Memory B cell (primary cell): ENCODE measurements at regions not wholly inside any gene's neighbourhood (a gene's known extent, or its start where the extent isn't known, plus 50 kb on each side); places are given as distances from the start of the nearest gene placed in this dataset.

ENCODE experiments used
- ATAC-seq: fragments of 150-1000 bp; cut with Tn5 transposase; 2 replicates; pipeline ENCODE4 v1.10.0; 2021; ENCODE audit warnings: low read depth, mild to moderate bottlenecking, moderate library complexity
- DNase-seq, 2 donors: peaks; one replicate each; pipeline ENCODE4 v3.0.0; 2022; ENCODE audit warnings: low spot score in 2 of 2
- H3K27ac Mint-ChIP-seq: one replicate; pipeline ENCODE4 v1.8.0; 2022; ENCODE audit warnings: mild to moderate bottlenecking, moderate library complexity, mixed read lengths
- H3K27me3 Mint-ChIP-seq: one replicate; pipeline ENCODE4 v1.8.0; 2022; ENCODE audit warnings: mixed read lengths
- H3K36me3 Mint-ChIP-seq: one replicate; pipeline ENCODE4 v1.8.0; 2022; ENCODE audit warnings: mild to moderate bottlenecking, mixed read lengths
- H3K4me1 Mint-ChIP-seq: one replicate; pipeline ENCODE4 v1.8.0; 2022; ENCODE audit warnings: mixed read lengths
- H3K4me3 Mint-ChIP-seq: one replicate; pipeline ENCODE4 v1.8.0; 2022; ENCODE audit warnings: mild to moderate bottlenecking, moderate library complexity, mixed read lengths
- H3K9me3 Mint-ChIP-seq: one replicate; pipeline ENCODE4 v1.8.0; 2022; ENCODE audit warnings: mixed read lengths

DNA sequence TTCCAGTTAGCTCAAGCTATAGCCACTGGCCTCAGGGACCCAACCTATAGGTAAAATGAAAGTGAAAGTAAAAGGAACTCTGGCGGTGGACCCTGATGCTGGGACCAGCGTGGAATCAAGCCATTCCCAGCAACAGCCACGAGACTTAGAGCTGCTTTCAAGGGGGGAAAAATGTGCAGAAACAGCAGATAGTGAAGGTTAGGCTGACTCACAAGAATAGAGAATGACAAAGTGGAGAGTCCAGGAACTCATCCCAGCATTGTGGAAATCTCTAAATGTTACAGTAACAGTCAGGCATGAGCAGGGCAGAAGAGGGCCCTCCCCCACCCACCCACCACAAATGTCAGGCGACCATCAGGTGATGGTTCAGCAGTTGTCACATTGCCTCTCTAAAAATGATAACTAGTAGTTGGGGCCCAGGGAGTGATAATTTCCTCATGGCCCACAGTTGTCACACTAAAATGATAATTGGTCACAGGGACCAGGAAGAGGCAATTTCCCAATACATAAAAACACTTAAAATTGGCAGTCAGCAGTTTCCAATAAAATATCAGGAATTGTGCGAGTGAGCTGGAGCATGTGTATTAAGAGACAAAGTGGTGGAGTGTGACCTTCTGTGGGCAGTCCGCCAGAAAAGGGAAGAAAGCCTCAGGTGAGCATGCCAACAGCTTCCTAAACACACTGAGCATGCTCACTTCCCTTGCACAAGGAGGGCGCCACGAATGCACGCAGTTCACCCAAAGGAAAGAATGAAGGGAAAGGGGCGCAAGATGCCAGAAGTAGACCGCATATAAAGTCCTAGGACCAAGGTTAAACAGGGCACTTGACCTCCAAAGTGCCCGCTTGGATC, 129.8 kb upstream of the PPP1R3A start:
- no peak overlapping the region for H3K27ac Mint-ChIP-seq
- no peaks in the 10 kb centered on the region for H3K27me3 Mint-ChIP-seq
- H3K4me3 Mint-ChIP-seq: peak overlapping the region; percentile 79
- DNase-seq: no peak
- peaks cover 2% of the 10 kb centered on the region for H3K9me3 Mint-ChIP-seq
- H3K4me1 Mint-ChIP-seq: peaks cover 31% of the 10 kb centered on the region
- no peaks in the 10 kb centered on the region for H3K36me3 Mint-ChIP-seq
- no peak for ATAC-seq

DNA sequence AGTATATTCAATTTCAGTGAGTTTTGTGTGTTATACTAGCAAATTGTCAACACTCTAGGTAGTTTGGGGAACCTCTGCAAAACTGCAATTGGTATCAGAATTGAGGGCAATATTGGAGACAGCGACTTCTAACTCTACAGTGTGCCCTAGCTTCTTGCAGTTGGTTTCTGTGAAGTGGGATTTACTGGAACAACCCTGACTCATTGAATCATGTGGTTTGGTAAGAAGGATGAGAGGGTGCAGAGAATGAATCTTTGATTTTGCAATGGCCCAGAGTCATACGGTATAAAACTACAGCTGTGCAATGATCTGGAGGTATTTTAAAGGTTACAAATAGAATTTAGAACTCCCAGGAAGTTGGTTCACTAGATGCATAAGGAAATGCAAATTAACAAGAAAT, 129.1 kb upstream of the PPP1R3A start:
- H3K4me1 Mint-ChIP-seq: peaks cover 27% of the 10 kb centered on the region
- DNase-seq: no peak
- no peaks in the 10 kb centered on the region for H3K27me3 Mint-ChIP-seq
- H3K4me3 Mint-ChIP-seq: peak overlapping the region; percentile 79
- H3K27ac Mint-ChIP-seq: no peak overlapping the region
- no peaks in the 10 kb centered on the region for H3K9me3 Mint-ChIP-seq
- ATAC-seq: no peak
- H3K36me3 Mint-ChIP-seq: no peaks in the 10 kb centered on the region

DNA sequence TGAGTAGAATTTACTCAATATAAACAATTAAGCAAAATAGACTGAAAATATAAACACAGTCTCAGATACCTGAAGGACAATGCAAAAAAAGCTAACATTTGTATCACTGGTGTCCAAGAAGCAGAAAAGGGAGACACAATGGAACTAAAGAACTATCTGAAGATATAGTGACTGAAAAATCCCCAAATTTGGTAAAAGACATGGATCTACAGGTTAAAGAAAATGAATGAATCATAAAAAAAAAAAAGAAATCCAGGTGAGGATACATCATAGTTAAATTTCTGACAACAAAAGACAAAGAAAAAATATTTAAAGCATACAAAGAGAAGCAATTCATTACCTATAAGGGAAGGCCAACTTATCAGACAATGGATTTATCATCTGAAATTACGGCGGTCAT, 114.7 kb upstream of the PPP1R3A start:
- Mint-ChIP-seq H3K9me3 (no peaks in the 10 kb centered on the region), H3K27ac (no peak overlapping the region), H3K27me3 (no peaks in the 10 kb centered on the region), H3K36me3 (no peaks in the 10 kb centered on the region), H3K4me1 (no peaks in the 10 kb centered on the region), H3K4me3 (no peak overlapping the region)
- no peak for DNase-seq
- no peak for ATAC-seq

DNA sequence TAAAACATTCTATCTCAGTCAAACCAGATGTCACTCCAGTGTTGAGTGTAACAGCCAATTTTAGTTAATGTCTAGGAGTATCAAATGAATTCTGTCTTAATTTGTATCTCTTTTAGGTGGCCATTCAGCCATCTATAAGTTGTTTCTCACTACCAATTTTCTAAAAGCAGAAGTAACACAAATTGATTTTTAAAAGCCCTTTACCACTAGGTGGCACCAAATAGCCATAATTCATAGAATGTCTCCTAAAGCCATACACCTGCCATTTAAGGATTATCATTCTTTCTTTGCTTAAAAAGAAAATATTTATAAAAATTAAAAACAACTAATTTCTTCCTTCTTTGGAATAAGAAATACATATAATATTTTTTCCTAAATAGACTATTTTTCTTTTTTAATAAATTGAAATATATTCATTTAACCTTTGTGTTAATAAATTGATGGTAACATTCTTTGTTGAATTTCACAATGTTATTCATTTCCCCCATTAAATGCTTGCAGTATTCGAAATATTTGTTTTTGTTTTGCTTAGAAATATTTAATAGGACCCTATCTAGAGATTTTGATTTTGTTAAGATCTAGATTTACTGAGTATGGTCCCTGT, 107.8 kb upstream of the PPP1R3A start:
- Mint-ChIP-seq H3K27ac (no peak overlapping the region), H3K4me1 (no peaks in the 10 kb centered on the region), H3K9me3 (no peaks in the 10 kb centered on the region), H3K36me3 (no peaks in the 10 kb centered on the region), H3K27me3 (no peaks in the 10 kb centered on the region), H3K4me3 (no peak overlapping the region)
- DNase-seq: peak; percentile 39 to 78
- ATAC-seq: peak; percentile 69

DNA sequence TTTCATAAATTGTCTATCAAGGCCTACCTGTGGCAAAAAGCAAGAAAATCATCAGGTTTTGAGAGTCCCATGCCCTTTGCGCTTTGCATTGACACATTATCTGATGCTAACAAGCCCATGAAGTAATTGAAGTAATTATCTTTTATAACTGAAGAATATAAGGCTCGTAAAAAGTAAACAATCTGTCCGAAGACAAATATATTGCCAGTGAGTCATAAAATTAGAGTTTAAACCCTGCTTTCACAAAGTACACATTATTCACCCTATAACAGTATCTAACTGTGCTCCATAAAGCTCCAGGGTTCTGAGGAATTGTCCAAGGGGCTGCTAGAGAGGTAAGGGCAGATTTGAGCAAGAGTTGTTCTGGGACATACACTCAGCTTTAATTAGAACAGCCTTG, 102.3 kb upstream of the PPP1R3A start:
- ATAC-seq (no peak), DNase-seq (no peak)
- H3K36me3 Mint-ChIP-seq: no peaks in the 10 kb centered on the region
- no peaks in the 10 kb centered on the region for H3K9me3 Mint-ChIP-seq
- H3K27ac Mint-ChIP-seq: no peak overlapping the region
- H3K27me3 Mint-ChIP-seq: peaks cover 3% of the 10 kb centered on the region
- no peaks in the 10 kb centered on the region for H3K4me1 Mint-ChIP-seq
- no peak overlapping the region for H3K4me3 Mint-ChIP-seq

DNA sequence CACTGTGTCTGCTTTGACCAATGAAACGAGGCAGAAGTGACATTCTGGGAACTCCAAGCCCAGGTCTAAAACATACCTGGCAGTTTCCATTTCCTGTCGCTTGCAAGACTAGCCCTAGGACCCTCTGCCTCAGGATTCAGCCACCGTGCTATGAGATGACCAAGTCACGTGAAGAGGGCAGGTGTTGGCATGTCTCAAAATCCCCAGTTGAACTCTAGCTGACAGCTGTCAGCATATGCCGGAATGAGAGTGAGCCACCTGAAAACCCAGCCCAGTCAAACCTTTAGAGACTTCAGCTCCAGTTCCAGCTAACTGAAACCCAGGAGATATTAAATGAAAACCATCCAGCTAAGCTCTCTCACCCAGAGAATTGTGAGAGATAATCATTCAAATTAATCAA, 89.9 kb upstream of the PPP1R3A start:
- ATAC-seq: no peak
- Mint-ChIP-seq H3K36me3 (no peaks in the 10 kb centered on the region), H3K9me3 (peaks cover 2% of the 10 kb centered on the region), H3K4me3 (no peak overlapping the region), H3K27ac (no peak overlapping the region), H3K4me1 (no peaks in the 10 kb centered on the region), H3K27me3 (peaks cover 1% of the 10 kb centered on the region)
- DNase-seq: no peak

DNA sequence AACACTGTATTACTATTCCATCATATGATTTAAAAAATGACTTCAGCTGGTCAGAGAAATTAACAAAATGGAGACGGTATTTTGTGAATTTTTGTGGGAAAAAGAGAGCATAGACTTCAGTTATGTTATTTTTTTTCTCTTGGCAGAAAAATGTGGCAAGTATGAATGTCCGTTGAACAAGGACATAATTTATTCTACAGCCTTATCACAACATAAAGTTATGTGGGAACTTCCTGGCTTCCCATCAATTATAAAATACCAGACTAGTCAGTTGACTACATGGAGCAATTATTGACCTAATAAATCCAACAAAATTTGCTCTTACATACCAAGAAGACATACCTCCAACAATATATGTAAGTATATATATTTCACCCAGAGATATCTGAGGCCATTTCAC, 88.6 kb upstream of the PPP1R3A start:
- ATAC-seq (no peak), DNase-seq (no peak)
- H3K9me3 Mint-ChIP-seq: peaks cover 5% of the 10 kb centered on the region
- H3K36me3 Mint-ChIP-seq: no peaks in the 10 kb centered on the region
- no peak overlapping the region for H3K4me3 Mint-ChIP-seq
- H3K27ac Mint-ChIP-seq: no peak overlapping the region
- H3K4me1 Mint-ChIP-seq: no peaks in the 10 kb centered on the region
- peaks cover 4% of the 10 kb centered on the region for H3K27me3 Mint-ChIP-seq

DNA sequence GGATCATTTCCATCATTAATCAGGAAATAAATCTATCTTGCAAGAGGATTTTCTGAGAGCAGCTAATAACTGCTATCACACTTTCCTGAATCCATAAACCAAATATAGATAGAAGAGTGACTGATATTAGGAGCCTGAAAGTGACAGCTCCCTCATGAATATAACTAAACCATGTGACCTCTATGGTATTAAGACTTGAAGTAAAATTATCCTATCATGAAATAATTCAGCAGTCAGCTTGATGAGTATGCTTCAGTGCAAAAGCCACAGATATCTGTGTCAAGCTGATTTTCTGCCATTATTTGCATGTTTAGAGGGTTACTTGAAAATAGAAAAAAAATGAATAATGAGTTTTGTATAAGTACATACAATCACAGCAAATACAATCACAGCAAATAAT, 80.1 kb upstream of the PPP1R3A start:
- Mint-ChIP-seq H3K27ac (no peak overlapping the region), H3K36me3 (no peaks in the 10 kb centered on the region), H3K9me3 (peaks cover 14% of the 10 kb centered on the region), H3K27me3 (peaks cover 2% of the 10 kb centered on the region), H3K4me3 (no peak overlapping the region), H3K4me1 (no peaks in the 10 kb centered on the region)
- DNase-seq: no peak
- ATAC-seq: no peak

DNA sequence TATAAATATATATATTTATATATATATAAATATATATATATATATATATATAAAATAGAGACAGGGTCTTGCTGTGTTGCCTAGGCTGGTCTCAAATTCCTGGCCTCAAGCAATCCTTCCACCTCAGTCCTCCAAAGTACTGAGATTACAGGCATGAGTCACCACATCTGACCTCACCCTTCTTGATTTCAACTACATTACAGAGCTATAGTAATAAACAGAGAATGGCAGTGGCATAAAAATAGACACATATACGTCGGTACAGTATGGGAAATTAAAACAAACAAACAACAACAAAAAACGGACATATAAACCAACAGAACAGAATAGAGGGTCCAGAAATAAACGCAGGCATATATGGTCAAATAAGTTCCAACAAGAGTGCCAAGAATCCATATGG, 77.6 kb upstream of the PPP1R3A start:
- ATAC-seq (no peak), DNase-seq (no peak)
- Mint-ChIP-seq H3K4me1 (no peaks in the 10 kb centered on the region), H3K4me3 (no peak overlapping the region), H3K27me3 (peaks cover 3% of the 10 kb centered on the region), H3K9me3 (peaks cover 5% of the 10 kb centered on the region), H3K27ac (no peak overlapping the region), H3K36me3 (no peaks in the 10 kb centered on the region)

DNA sequence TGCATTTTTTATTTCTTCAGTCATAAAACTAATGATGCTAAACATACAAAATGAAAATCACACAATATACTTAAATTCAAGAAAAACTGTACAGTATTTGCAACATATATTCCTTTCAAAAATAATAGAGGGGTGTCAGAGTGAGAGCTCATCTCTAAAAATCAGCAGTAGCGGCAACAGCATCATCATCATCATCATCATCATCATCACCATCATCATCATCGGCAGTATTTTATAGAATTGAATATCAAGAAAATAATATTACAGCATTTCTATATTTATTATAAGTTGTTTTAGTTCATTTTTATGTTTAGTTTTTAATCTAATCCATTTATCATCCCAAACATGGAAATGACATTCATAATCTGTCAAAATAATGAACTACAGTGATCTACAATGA, 67.4 kb upstream of the PPP1R3A start:
- DNase-seq (no peak), ATAC-seq (no peak)
- Mint-ChIP-seq H3K27ac (no peak overlapping the region), H3K4me1 (no peaks in the 10 kb centered on the region), H3K27me3 (peaks cover 2% of the 10 kb centered on the region), H3K4me3 (no peak overlapping the region), H3K9me3 (no peaks in the 10 kb centered on the region), H3K36me3 (no peaks in the 10 kb centered on the region)

DNA sequence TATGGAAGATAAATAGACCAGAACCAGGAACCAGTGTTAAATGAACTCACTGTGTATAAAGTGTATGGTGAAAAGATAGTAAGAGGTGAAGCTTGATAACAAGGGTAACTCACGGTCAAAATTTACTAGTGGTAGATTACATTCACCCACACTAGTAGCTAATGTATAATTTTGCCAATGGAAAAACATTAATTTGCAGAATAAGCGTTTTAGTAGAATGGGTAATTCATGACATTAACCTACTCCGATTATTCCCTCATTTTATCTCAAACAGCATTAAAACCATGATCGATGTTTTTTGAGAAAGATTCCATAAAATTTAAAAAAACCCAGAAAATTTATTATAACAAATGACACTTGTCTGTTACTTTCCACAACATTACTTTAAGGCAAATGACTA, 57.7 kb upstream of the PPP1R3A start:
- no peaks in the 10 kb centered on the region for H3K4me1 Mint-ChIP-seq
- no peak overlapping the region for H3K4me3 Mint-ChIP-seq
- H3K27me3 Mint-ChIP-seq: no peaks in the 10 kb centered on the region
- DNase-seq: no peak
- no peaks in the 10 kb centered on the region for H3K36me3 Mint-ChIP-seq
- ATAC-seq: no peak
- H3K27ac Mint-ChIP-seq: no peak overlapping the region
- no peaks in the 10 kb centered on the region for H3K9me3 Mint-ChIP-seq

DNA sequence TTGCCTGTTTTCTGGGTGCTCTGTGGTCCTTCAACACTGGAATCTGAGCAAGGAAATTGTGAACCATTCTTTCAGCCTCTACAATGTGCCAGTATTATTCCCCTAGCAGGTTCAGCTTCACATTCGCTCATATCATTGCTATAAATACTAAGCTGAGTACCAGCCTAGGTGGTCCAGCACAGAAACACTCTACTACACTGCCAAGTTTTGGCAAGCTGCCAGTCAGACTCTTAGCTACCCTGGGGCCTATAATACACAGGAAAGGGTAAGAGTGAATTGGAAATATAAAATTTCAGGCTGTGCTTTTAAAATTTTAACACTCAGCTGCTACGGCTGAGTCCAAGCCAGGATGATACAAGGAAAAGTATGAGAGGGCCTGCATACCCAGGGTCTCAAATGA, 49.9 kb upstream of the PPP1R3A start:
- H3K27me3 Mint-ChIP-seq: no peaks in the 10 kb centered on the region

More for the DNA sequence above, 49.9 kb upstream of the PPP1R3A start:
- Mint-ChIP-seq H3K27ac (no peak overlapping the region), H3K9me3 (no peaks in the 10 kb centered on the region), H3K36me3 (no peaks in the 10 kb centered on the region), H3K4me3 (no peak overlapping the region), H3K4me1 (no peaks in the 10 kb centered on the region)
- ATAC-seq: no peak
- DNase-seq: no peak
